Endothelial cell of umbilical vein (primary cell): ENCODE measurements at regions not wholly inside any gene's neighbourhood (a gene's known extent, or its start where the extent isn't known, plus 50 kb on each side); places are given as distances from the start of the nearest gene placed in this dataset.

ENCODE experiments used
- BruUV-seq: library from RNA; stranded (reverse); fragments of 400-500 nt; replicated peaks from 2 replicates; lab custom pipeline; 2021; lab: Mats Ljungman, UMichigan
- CTCF ChIA-PET: fragments of 300-600, 350-600 bp; sonication (Branson Sonifier 250); formaldehyde crosslinking; loops from one replicate; lab custom pipeline; 2021; ENCODE audit warnings: antibody characterized with exemption, inconsistent platforms; lab: Charles Lee
- POLR2A ChIA-PET: fragments of 300-600, 350-600 bp; sonication (Branson Sonifier 250); formaldehyde crosslinking; loops from one replicate; lab custom pipeline; 2021; ENCODE audit warnings: antibody characterized with exemption, inconsistent platforms; lab: Charles Lee
- DNase-seq: peaks from one replicate; pipeline ENCODE4 v3.0.0-alpha.2; 2011; ENCODE audit warnings: low read depth, low spot score
- FAIRE-seq: peaks from 2 replicates; lab custom pipeline; 2011; peaks lifted over from hg19 to GRCh38; lab: Jason Lieb, UNC
- H2AFZ ChIP-seq: 2 replicates; pipeline ENCODE4 v1.6.0; 2012; ENCODE audit warnings: low read depth, low read length, control low read depth, inconsistent platforms
- H3K27ac ChIP-seq: 2 replicates; pipeline ENCODE4 v1.5.1; 2011; ENCODE audit warnings: low read depth, mild to moderate bottlenecking, control low read depth, low read length, moderate library complexity; ENCODE audit not compliant: insufficient read depth
- H3K27me3 ChIP-seq, 2 experiments: 2 replicates each; pipeline versions ENCODE4 v1.6.0 to v1.6.1; 2011; ENCODE audit warnings: low read length in 2 of 2, mixed read lengths in 1 of 2; ENCODE audit not compliant: control insufficient read depth in 2 of 2, insufficient read depth in 2 of 2
- H3K36me3 ChIP-seq, 2 experiments: 2 replicates in 1 of 2; 3 replicates in 1 of 2; pipeline ENCODE4 v1.5.1; 2011; ENCODE audit warnings: low read length in 2 of 2, mild to moderate bottlenecking in 1 of 2, moderate library complexity in 1 of 2; ENCODE audit not compliant: control insufficient read depth in 2 of 2, insufficient read depth in 2 of 2; ENCODE audit errors: extremely low read depth in 1 of 2
- H3K4me1 ChIP-seq: 3 replicates; pipeline ENCODE4 v1.5.1; 2011; ENCODE audit warnings: mild to moderate bottlenecking, low read length; ENCODE audit not compliant: control insufficient read depth, insufficient read depth; ENCODE audit errors: extremely low read depth
- H3K4me2 ChIP-seq: 2 replicates; pipeline ENCODE4 v1.6.1; 2011; ENCODE audit warnings: low read length, control low read depth, mixed read lengths; ENCODE audit not compliant: insufficient read depth
- H3K4me3 ChIP-seq, 3 experiments: fragments of 200-600 bp in 1 of 3; sonication (generic), shearing (Covaris generic) in 1 of 3; replicated peaks in 1 of 3; 2 replicates each; pipeline ENCODE4 v1.5.1; 2011 to 2016; ENCODE audit warnings: control low read depth in 3 of 3, low read length in 3 of 3, mild to moderate bottlenecking in 2 of 3, inconsistent platforms in 1 of 3, low read depth in 1 of 3, moderate library complexity in 1 of 3; ENCODE audit not compliant: insufficient read depth in 1 of 3
- H3K79me2 ChIP-seq: 2 replicates; pipeline ENCODE4 v1.6.0; 2012; ENCODE audit warnings: low read length, inconsistent platforms; ENCODE audit not compliant: control insufficient read depth, insufficient read depth
- H3K9ac ChIP-seq: replicated peaks from 2 replicates; pipeline ENCODE3; 2011; ENCODE audit warnings: low read length, control low read depth; ENCODE audit not compliant: insufficient read depth; ENCODE audit errors: extremely low read depth
- H3K9me1 ChIP-seq: replicated peaks from 3 replicates; pipeline ENCODE4 v1.6.0; 2011; ENCODE audit warnings: mild to moderate bottlenecking, low read length; ENCODE audit not compliant: control insufficient read depth, insufficient read depth; ENCODE audit errors: extremely low read depth
- H3K9me3 ChIP-seq: replicated peaks from 2 replicates; pipeline ENCODE4 v1.5.1; 2012; ENCODE audit warnings: low read length, inconsistent platforms; ENCODE audit not compliant: control insufficient read depth, insufficient read depth
- H4K20me1 ChIP-seq: replicated peaks from 2 replicates; pipeline ENCODE3; 2011; ENCODE audit warnings: mild to moderate bottlenecking, low read length; ENCODE audit not compliant: control insufficient read depth, insufficient read depth; ENCODE audit errors: extremely low read depth
- EZH2 ChIP-seq: IDR thresholded peaks from 2 replicates; pipeline ENCODE4 v1.6.1; 2012; ENCODE audit warnings: borderline replicate concordance, low read depth, mild to moderate bottlenecking, moderate library complexity, low read length, inconsistent platforms; ENCODE audit not compliant: severe bottlenecking
- FOS ChIP-seq: IDR thresholded peaks from 2 replicates; pipeline ENCODE4 v1.6.1; 2011; ENCODE audit warnings: mild to moderate bottlenecking, low read length, moderate library complexity, borderline replicate concordance; ENCODE audit not compliant: insufficient read depth
- GATA2 ChIP-seq: IDR thresholded peaks from 2 replicates; pipeline ENCODE4 v1.7.0; 2011; ENCODE audit warnings: low read depth, mild to moderate bottlenecking, moderate library complexity, mixed read lengths, low read length; ENCODE audit not compliant: insufficient read length, insufficient read depth
- JUN ChIP-seq: IDR thresholded peaks from 2 replicates; pipeline ENCODE4 v1.6.1; 2011; ENCODE audit warnings: borderline replicate concordance, low read depth; ENCODE audit not compliant: insufficient read length, insufficient read depth
- MYC ChIP-seq: IDR thresholded peaks from one replicate; pipeline ENCODE4 v1.6.1; 2011; ENCODE audit warnings: mild to moderate bottlenecking, low read depth, low read length
- POLR2A ChIP-seq: IDR thresholded peaks from 2 replicates; pipeline ENCODE4 v1.6.1; 2012; ENCODE audit warnings: low read depth, mild to moderate bottlenecking, control low read depth, low read length
- POLR2AphosphoS5 ChIP-seq: IDR thresholded peaks from 2 replicates; pipeline ENCODE4 v1.6.1; 2012; ENCODE audit warnings: low read depth, mild to moderate bottlenecking, control low read depth, low read length, moderate library complexity; ENCODE audit not compliant: insufficient read depth
- dilution Hi-C: fragments of 300-500 bp; cut with MboI; formaldehyde crosslinking; loops from one replicate; pipeline ENCODE4 v1.15.0; 2019; ENCODE audit warnings: low sequenced_read_pairs; ENCODE audit not compliant: extremely low pct_ligation_motif_present
- intact Hi-C: fragments of 100-400 bp; cut with micrococcal nuclease; formaldehyde crosslinking; loops from one replicate; pipeline ENCODE4 v1.10.0; 2022
- TF ChIP-seq, protein P1 (sequence below), 2 donors: IDR thresholded peaks; 1 replicate in 1 of 2; 2 replicates in 1 of 2; pipeline ENCODE4 v1.5.1; 2011; ENCODE audit warnings: low read length in 2 of 2, mild to moderate bottlenecking in 2 of 2, moderate library complexity in 2 of 2, control low read depth in 1 of 2, inconsistent platforms in 1 of 2, low read depth in 1 of 2; ENCODE audit not compliant: insufficient read depth in 1 of 2; ENCODE audit errors: extremely low read depth in 1 of 2
- TF ChIP-seq, protein P2 (sequence below): IDR thresholded peaks from 2 replicates; pipeline ENCODE4 v1.6.1; 2011; ENCODE audit not compliant: insufficient read depth, insufficient read length

DNA sequence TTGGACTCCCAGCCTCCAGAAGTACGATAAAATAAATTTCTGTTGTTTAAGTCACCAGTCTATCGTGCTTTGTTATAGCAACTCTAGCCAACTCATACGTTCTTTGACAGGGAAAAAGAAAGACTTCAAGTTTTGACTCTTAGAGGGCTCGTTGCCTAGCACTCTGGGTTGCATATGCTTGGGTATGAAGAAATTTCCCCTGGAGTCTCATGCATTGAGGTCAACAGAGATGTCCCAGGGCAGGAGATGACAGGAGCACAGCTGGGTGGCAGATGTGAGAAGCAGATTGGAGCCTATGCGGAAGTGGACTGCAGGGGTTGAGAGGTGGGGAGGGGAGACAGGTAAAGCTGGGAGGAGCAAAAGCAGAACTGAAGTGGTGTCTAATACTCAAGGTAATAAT lies 63.3 kb upstream of the JAZF1 start:
- H3K4me3 ChIP-seq: no peak overlapping the region
- POLR2A ChIA-PET: no interaction called here
- H3K9me3 ChIP-seq: no peaks in the 10 kb centered on the region
- CTCF ChIA-PET: interaction anchor here (1.2 kb wide), 1 partner anchor 9 kb away, joined by 4 read pairs; no protein-coding TSS in a partner anchor
- no peaks in the 10 kb centered on the region for H3K4me1 ChIP-seq
- H3K27ac ChIP-seq: no peak overlapping the region
- H3K79me2 ChIP-seq: no peaks in the 10 kb centered on the region
- H4K20me1 ChIP-seq: no peaks in the 10 kb centered on the region
- no peak for FAIRE-seq
- H3K27me3 ChIP-seq: peaks cover 0 to 2% of the 10 kb centered on the region in 2 experiments
- TF ChIP-seq MYC: no peak
- TF ChIP-seq FOS: no peak
- TF ChIP-seq, protein P1, sequence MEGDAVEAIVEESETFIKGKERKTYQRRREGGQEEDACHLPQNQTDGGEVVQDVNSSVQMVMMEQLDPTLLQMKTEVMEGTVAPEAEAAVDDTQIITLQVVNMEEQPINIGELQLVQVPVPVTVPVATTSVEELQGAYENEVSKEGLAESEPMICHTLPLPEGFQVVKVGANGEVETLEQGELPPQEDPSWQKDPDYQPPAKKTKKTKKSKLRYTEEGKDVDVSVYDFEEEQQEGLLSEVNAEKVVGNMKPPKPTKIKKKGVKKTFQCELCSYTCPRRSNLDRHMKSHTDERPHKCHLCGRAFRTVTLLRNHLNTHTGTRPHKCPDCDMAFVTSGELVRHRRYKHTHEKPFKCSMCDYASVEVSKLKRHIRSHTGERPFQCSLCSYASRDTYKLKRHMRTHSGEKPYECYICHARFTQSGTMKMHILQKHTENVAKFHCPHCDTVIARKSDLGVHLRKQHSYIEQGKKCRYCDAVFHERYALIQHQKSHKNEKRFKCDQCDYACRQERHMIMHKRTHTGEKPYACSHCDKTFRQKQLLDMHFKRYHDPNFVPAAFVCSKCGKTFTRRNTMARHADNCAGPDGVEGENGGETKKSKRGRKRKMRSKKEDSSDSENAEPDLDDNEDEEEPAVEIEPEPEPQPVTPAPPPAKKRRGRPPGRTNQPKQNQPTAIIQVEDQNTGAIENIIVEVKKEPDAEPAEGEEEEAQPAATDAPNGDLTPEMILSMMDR (IDR thresholded peaks at IDR 0.05; ENCODE audit: extremely low read depth in 1 of 2, insufficient read depth in 1 of 2, low read depth in 1 of 2, low read length in 2 of 2): no peak
- TF ChIP-seq EZH2: no peak
- TF ChIP-seq POLR2A: no peak
- TF ChIP-seq GATA2: no peak
- TF ChIP-seq, protein P2, sequence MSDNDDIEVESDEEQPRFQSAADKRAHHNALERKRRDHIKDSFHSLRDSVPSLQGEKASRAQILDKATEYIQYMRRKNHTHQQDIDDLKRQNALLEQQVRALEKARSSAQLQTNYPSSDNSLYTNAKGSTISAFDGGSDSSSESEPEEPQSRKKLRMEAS: no peak
- no peak for TF ChIP-seq POLR2AphosphoS5
- TF ChIP-seq JUN: no peak
- H3K4me2 ChIP-seq: no peak overlapping the region
- DNase-seq: no peak
- intact Hi-C loops (no loop called here), dilution Hi-C loops (no loop called here)
- no peak overlapping the region for H2AFZ ChIP-seq
- H3K9ac ChIP-seq: no peak overlapping the region
- no peaks in the 10 kb centered on the region for H3K9me1 ChIP-seq
- no TSS peak for BruUV-seq
- no peaks in the 10 kb centered on the region for H3K36me3 ChIP-seq
